T-helper 1 cell treated with Interleukin-12 subunit alpha and Interleukin-12 subunit beta and Interleukin-4 antibody, amounts not matched to agents 30 μg/mL and 1 μg/mL, for 36 hours (primary cell): ENCODE measurements at regions not wholly inside any gene's neighbourhood (a gene's known extent, or its start where the extent isn't known, plus 50 kb on each side); places are given as distances from the start of the nearest gene placed in this dataset.

Source experiments
- H3K27ac Mint-ChIP-seq: one replicate; pipeline ENCODE4 v1.8.0; 2021; ENCODE audit warnings: mild to moderate bottlenecking, mixed read lengths
- H3K27me3 Mint-ChIP-seq: one replicate; pipeline ENCODE4 v1.8.0; 2021; ENCODE audit warnings: low read depth, mixed read lengths
- H3K36me3 Mint-ChIP-seq: one replicate; pipeline ENCODE4 v1.8.0; 2021; ENCODE audit warnings: low read depth, mixed read lengths
- H3K4me1 Mint-ChIP-seq: one replicate; pipeline ENCODE4 v1.8.0; 2021; ENCODE audit warnings: low read depth, mixed read lengths
- H3K4me3 Mint-ChIP-seq: one replicate; pipeline ENCODE4 v1.8.0; 2021; ENCODE audit warnings: mild to moderate bottlenecking, moderate library complexity, mixed read lengths
- H3K9me3 Mint-ChIP-seq: one replicate; pipeline ENCODE4 v1.8.0; 2021; ENCODE audit warnings: mixed read lengths

DNA sequence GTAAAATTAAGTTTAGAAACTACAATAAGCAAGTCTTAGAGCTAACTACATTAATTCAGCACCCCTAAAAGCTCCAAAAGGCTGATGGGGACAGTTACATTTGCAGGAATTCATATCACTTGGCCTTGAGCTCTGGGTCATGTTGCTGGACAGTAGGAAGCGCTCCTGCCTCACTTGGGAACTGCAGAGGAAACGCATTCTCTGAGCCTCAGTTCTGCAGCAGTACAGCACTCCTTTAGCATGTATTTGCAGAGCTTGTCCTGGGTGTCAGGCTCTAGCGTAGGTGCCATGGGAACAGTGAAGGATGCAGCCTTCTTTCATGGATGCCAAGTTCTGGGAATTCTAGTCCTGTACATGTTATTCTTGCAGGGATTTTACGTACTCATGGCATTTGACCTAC lies 710.4 kb downstream of the IRX1 start:
- Mint-ChIP-seq H3K27me3 (no peaks in the 10 kb centered on the region), H3K4me3 (no peak overlapping the region), H3K36me3 (no peaks in the 10 kb centered on the region), H3K27ac (no peak overlapping the region), H3K9me3 (peaks cover 5% of the 10 kb centered on the region), H3K4me1 (no peaks in the 10 kb centered on the region)

DNA sequence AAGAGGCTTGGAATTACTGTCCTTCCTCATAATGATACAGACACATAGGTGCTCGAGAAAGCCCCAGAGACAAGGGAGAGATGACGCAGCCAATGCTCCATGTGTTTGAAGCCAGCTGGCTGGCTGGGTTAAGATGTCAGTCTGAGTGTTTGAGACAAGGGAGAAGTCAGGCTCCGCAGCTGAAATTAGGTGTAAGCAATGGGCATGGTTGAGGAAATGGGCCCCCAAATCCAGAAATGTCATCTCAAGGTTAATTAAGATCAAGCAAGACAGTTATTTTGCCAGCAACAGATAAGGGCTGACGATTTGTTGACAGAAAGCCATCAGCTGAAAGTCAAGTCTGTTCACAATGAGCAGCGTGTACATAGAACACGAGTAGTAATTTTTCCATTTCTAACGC lies 713.4 kb downstream of the IRX1 start:
- Mint-ChIP-seq H3K36me3 (no peaks in the 10 kb centered on the region), H3K27me3 (no peaks in the 10 kb centered on the region), H3K4me1 (no peaks in the 10 kb centered on the region), H3K4me3 (no peak overlapping the region), H3K27ac (no peak overlapping the region), H3K9me3 (peaks cover 21% of the 10 kb centered on the region)

DNA sequence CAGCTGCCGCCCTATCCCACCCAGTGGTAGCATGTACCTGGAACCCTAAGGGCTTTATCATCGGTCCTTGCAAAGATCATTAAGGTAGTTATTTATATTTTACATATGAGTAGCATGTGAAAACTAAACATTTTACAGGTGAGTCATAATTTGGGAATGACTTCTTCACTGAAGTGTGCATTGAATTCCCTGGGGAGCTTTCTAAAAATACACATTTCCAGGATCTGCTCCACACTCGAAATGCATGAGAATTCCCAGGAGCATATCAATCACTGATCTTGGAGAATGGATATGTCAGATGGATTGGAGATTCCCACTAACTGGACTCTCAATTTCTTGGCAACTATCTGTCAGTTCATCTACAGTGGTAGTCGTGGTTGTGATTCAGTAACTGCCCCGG lies 717.5 kb downstream of the IRX1 start:
- Mint-ChIP-seq H3K36me3 (no peaks in the 10 kb centered on the region), H3K27ac (no peak overlapping the region), H3K4me3 (no peak overlapping the region), H3K9me3 (peaks cover 23% of the 10 kb centered on the region), H3K27me3 (no peaks in the 10 kb centered on the region), H3K4me1 (no peaks in the 10 kb centered on the region)

DNA sequence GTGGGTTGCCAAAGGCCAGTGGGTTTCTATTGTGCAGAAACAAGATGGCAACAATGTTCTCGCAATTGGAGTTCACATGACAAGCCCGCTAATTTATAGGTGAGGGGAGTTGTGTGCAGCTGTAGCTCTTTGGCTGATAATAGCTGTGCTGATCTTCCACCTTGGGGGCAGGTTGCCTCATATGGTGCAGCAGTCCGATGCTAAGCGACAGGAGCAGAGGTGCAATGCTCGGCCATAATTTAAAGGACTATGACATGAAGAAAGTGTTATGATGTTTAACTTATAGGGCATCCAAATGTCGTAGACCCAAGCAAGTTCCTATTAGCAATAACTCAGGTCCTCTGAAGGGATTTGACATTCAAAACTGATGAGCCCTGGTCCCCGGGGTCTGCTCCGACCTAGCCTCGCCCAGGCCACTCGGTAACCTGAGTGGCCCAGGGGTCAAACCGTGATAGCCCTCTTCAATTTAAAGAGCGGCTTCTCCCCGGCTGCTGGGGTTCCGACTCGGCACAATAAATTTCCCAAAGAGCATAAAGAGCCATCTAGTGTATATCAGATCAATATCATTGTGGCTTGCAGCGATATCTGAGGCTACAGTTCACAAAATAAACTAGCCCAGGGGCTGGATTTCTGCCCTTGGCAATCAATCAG lies 724.0 kb downstream of the IRX1 start:
- Mint-ChIP-seq H3K36me3 (no peaks in the 10 kb centered on the region), H3K4me3 (no peak overlapping the region), H3K27me3 (no peaks in the 10 kb centered on the region), H3K4me1 (no peaks in the 10 kb centered on the region), H3K27ac (no peak overlapping the region), H3K9me3 (peaks cover 20% of the 10 kb centered on the region)

DNA sequence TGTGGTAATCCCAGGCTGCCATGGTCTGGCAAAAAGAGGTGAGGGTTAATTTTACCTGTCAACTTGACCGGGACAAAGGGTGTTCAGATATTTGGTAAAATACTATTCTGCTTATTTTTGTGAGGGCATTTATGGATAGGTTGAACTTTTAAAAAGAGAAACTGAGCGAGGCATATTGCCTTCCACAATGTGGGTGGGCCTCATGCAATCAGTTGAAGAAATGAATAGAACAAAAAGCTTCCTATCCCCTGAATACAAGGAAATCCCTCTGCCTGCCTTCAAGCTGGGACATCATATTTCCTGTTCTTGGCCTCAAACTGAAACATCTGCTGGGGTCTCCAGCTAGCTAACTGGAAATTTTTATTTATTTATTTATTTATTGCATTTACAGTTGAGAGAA lies 734.7 kb downstream of the IRX1 start:
- Mint-ChIP-seq H3K36me3 (no peaks in the 10 kb centered on the region), H3K4me3 (no peak overlapping the region), H3K4me1 (no peaks in the 10 kb centered on the region), H3K27me3 (no peaks in the 10 kb centered on the region), H3K9me3 (peaks cover 7% of the 10 kb centered on the region), H3K27ac (no peak overlapping the region)

DNA sequence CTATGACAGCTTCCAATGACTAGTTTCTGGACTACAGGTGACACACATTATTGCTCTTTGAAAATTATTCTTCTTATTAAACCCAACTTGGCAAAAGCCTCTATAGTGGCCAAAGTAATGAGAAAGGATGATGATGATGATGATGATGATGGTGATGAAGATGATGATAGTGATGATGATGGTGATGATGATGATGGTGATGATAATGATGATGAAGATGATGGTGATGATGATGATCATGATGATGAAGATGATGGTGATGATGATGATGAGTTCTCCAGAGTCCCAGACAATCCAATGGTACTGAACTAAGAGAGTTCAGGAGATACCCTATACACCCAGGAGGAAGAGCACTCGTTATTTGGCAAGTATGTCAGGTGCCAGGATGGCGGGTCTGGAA lies 739.4 kb downstream of the IRX1 start:
- no peak overlapping the region for H3K27ac Mint-ChIP-seq
- H3K4me3 Mint-ChIP-seq = no peak overlapping the region
- no peaks in the 10 kb centered on the region for H3K4me1 Mint-ChIP-seq
- no peaks in the 10 kb centered on the region for H3K27me3 Mint-ChIP-seq
- H3K9me3 Mint-ChIP-seq = peaks cover 11% of the 10 kb centered on the region
- H3K36me3 Mint-ChIP-seq = no peaks in the 10 kb centered on the region

DNA sequence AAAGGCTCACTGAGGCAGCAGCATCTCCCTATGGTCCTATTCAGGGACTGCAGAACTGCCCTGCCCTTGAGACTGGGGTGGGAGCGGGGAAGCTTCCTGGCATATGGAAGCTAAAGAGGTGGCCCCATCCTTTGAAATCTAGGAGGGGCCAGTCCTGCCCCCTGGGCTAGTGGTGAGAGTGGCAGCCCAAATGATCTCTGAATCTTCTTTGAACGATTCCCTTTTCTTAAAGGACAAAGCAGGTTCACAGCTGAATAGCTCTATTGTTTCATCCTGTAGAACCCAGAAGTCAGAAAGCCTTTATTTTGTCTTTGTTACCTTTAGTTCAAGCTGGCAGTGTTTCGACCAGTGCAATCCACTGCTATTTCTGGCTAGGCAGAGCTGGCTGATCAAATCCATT lies 741.9 kb downstream of the IRX1 start:
- Mint-ChIP-seq H3K4me1 (no peaks in the 10 kb centered on the region), H3K36me3 (no peaks in the 10 kb centered on the region)

DNA sequence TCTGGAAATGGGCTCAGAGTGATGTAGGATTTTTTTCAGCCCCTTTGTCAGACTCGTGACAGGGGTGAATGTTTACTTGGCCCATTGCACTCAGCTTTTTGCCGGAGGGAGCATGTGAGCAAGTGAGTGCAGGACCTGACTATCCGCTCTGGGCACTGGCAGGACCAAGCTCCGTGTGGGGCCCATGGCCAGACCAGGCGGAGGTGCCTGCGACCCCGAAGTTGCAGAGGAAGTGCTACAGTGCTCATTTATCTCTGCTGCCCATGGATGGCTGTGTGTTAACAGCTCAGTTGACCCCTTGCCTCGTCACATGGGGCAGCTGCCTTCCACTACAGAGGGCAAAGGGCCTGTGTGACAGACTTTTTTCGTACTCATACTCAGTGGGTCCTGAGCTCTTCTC lies 744.3 kb downstream of the IRX1 start:
- H3K4me1 Mint-ChIP-seq = no peaks in the 10 kb centered on the region
- H3K36me3 Mint-ChIP-seq = no peaks in the 10 kb centered on the region
- H3K27ac Mint-ChIP-seq = no peak overlapping the region
- H3K9me3 Mint-ChIP-seq = peaks cover 20% of the 10 kb centered on the region
- no peaks in the 10 kb centered on the region for H3K27me3 Mint-ChIP-seq
- H3K4me3 Mint-ChIP-seq = no peak overlapping the region

More for the DNA sequence above, 741.9 kb downstream of the IRX1 start:
- Mint-ChIP-seq H3K27me3 (no peaks in the 10 kb centered on the region), H3K9me3 (peaks cover 11% of the 10 kb centered on the region), H3K4me3 (no peak overlapping the region), H3K27ac (no peak overlapping the region)

DNA sequence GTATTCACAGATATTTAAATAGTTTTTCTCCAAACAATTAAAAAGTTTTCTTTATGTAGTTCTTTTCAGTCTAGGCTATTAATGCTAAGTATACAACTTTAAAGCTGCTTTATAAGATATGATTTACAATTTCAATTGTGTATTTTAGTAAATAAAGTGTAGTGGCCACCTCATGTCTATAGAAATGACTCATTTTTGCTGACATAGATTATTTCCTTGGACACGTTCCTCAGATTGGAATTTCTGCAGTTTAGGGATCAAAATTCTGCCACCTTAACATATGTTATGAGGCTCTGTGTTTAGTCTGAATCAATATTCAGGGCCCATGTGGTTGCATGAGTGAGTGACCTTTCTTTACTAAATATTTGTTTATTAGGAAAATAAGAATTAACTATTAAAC lies 750.2 kb downstream of the IRX1 start:
- no peak overlapping the region for H3K4me3 Mint-ChIP-seq
- H3K27me3 Mint-ChIP-seq = no peaks in the 10 kb centered on the region
- H3K4me1 Mint-ChIP-seq = no peaks in the 10 kb centered on the region
- peaks cover 39% of the 10 kb centered on the region for H3K9me3 Mint-ChIP-seq
- no peak overlapping the region for H3K27ac Mint-ChIP-seq
- no peaks in the 10 kb centered on the region for H3K36me3 Mint-ChIP-seq

DNA sequence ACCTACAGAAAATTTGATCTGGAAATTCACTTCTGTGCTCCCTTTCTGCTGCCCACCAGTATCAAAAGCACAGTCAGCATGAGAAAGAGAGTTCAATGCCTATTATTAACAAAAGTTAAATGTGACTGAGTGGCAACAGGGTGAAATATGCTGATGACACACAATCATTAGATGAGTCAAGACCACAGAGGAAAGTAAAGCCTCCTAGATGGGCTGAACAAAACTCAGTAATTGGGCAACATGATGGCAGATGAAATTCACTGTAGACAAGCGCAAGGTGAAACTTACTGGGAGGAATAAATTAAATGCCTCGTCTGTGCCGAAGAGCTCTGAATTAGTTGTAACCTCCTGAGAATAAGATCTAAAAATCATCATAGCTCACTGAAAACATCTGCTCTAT lies 752.8 kb downstream of the IRX1 start:
- no peak overlapping the region for H3K27ac Mint-ChIP-seq
- no peaks in the 10 kb centered on the region for H3K36me3 Mint-ChIP-seq
- H3K4me3 Mint-ChIP-seq = no peak overlapping the region
- H3K27me3 Mint-ChIP-seq = no peaks in the 10 kb centered on the region
- H3K9me3 Mint-ChIP-seq = peaks cover 47% of the 10 kb centered on the region
- H3K4me1 Mint-ChIP-seq = no peaks in the 10 kb centered on the region

DNA sequence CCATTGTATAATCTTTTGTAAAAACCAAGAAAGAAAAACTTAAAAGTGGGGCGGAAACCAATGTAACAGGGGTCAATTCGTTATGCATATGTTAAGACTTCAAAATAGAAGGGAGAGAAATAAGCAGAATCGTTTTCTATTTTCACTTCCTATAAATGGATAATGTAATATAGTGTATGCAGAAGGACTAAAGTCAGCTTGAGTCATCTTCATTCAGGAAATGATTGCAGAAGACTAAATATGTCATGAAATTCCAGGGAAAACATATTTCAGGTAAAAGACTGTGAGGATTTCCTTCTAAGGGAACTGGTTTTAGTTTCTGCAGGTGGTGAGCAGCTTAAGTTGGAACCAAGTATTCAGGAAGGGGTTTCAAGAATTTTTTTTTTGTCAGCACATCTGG lies 753.3 kb downstream of the IRX1 start:
- no peaks in the 10 kb centered on the region for H3K36me3 Mint-ChIP-seq
- H3K4me1 Mint-ChIP-seq = no peaks in the 10 kb centered on the region

DNA sequence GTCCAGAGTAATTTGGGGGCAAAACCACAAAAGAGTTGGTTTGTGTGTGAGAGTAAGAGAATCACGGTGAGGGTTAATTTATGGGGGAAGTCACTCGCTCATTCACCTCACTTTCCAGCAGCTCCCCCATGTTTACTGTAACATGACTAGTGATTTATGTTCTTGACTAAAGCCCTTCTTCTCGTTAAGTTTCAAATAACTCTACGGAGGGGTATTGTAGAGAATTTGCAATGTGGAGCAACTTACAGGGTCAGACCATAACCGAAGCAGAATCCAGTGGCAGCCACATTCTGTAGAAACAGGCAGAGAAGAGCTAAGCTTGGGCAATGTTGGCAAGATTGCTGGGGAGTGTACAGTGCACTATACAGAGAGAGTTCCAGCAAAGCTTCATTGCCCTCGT lies 760.6 kb downstream of the IRX1 start:
- no peaks in the 10 kb centered on the region for H3K27me3 Mint-ChIP-seq
- H3K4me1 Mint-ChIP-seq = no peaks in the 10 kb centered on the region
- H3K27ac Mint-ChIP-seq = no peak overlapping the region
- H3K36me3 Mint-ChIP-seq = no peaks in the 10 kb centered on the region
- H3K4me3 Mint-ChIP-seq = no peak overlapping the region
- peaks cover 47% of the 10 kb centered on the region for H3K9me3 Mint-ChIP-seq

More for the DNA sequence above, 753.3 kb downstream of the IRX1 start:
- no peaks in the 10 kb centered on the region for H3K27me3 Mint-ChIP-seq
- no peak overlapping the region for H3K27ac Mint-ChIP-seq
- H3K4me3 Mint-ChIP-seq = no peak overlapping the region
- peaks cover 47% of the 10 kb centered on the region for H3K9me3 Mint-ChIP-seq

DNA sequence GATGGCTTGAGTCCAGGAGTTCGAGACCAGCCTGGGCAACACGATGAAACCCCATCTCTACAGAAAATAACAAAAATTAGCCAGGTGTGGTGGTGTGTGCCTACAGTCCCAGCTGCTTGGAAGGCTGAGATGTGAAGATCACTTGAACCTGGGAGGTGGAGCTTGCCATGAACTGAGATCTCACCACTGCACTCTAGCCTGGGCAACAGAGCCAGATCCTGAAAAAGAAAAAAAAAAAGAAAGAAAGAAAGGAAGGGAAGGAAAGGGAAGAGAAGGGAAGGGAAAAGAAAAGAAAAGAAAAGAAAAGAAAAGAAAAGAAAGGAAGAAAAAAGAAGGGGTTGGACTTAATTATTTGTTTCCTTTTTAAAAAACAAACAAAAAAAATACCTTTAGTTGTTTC lies 764.2 kb downstream of the IRX1 start:
- Mint-ChIP-seq H3K27me3 (no peaks in the 10 kb centered on the region), H3K4me3 (no peak overlapping the region), H3K4me1 (no peaks in the 10 kb centered on the region), H3K9me3 (peaks cover 31% of the 10 kb centered on the region), H3K36me3 (no peaks in the 10 kb centered on the region), H3K27ac (no peak overlapping the region)

DNA sequence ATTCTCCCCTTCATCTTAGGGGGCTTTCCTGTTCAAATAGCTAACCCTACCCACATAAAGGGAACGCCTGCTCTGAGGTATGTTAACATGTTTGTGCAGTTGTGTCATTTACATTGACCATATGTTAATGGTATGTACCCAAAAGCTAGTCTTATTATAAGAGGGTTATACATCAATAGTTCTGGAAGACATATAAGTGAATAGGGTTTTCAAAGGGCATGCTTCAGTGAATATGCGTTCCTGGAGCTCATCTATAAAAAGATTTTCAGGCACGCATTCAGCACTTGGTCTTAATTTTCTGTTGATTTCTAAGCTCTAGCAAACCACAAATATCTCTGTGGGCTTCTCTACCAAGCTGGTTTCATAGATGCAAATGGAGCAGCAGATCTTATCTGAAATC lies 766.1 kb downstream of the IRX1 start:
- no peak overlapping the region for H3K27ac Mint-ChIP-seq
- H3K9me3 Mint-ChIP-seq = peaks cover 29% of the 10 kb centered on the region

DNA sequence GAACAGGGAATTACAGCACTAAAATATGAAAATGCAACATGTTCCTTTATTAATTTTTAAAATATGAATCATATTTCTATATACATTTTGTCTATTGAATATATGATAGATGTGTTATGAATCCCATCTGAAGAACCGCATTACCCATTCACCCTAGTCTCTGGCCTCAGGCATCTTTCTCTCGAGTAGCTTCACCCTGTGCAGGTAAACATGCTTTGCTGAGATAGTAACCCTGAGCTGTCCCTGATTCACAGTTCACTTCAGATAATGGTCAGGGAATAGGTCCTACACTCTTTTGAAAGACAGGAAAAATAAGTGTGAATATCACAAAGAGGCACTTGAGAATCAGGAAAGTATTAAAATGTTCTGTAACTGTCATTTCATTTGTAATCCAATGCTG lies 766.8 kb downstream of the IRX1 start:
- H3K9me3 Mint-ChIP-seq = peaks cover 34% of the 10 kb centered on the region
- H3K27ac Mint-ChIP-seq = no peak overlapping the region
- no peaks in the 10 kb centered on the region for H3K36me3 Mint-ChIP-seq
- H3K4me3 Mint-ChIP-seq = no peak overlapping the region
- no peaks in the 10 kb centered on the region for H3K4me1 Mint-ChIP-seq
- H3K27me3 Mint-ChIP-seq = no peaks in the 10 kb centered on the region

More for the DNA sequence above, 766.1 kb downstream of the IRX1 start:
- no peaks in the 10 kb centered on the region for H3K36me3 Mint-ChIP-seq
- no peaks in the 10 kb centered on the region for H3K4me1 Mint-ChIP-seq
- no peaks in the 10 kb centered on the region for H3K27me3 Mint-ChIP-seq
- H3K4me3 Mint-ChIP-seq = no peak overlapping the region

DNA sequence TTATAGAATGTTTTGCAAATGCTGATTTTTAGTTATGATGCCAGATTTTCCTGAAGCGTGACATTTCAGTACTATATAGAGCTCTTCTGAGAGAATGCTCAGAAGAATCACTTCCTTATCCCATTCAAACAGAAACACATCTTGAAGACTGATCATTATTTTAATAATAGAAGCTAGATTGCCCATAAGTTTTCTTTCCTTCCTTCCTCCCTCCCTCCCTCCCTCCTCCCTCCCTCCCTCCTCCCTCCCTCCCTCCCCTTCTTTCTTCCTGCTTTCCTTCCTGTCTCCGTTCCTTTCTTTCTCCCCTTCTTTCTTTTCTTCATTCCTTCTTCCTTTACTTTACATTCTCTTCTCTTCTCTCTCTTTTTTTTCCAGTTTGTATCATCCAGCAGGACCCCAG lies 767.4 kb downstream of the IRX1 start:
- Mint-ChIP-seq H3K4me1 (no peaks in the 10 kb centered on the region), H3K27me3 (no peaks in the 10 kb centered on the region), H3K4me3 (no peak overlapping the region), H3K36me3 (no peaks in the 10 kb centered on the region), H3K9me3 (peaks cover 33% of the 10 kb centered on the region), H3K27ac (no peak overlapping the region)
